GM23338 (cell line): ENCODE measurements at regions not wholly inside any gene's neighbourhood (a gene's known extent, or its start where the extent isn't known, plus 50 kb on each side); places are given as distances from the start of the nearest gene placed in this dataset.

Source experiments
- CREB1 ChIP-seq: fragments of 250-450 bp; sonication (Bioruptor Pico); IDR thresholded peaks from 2 replicates; pipeline ENCODE4 v1.5.0; 2020; ENCODE audit warnings: low read depth, mild to moderate bottlenecking, moderate library complexity
- CTCF ChIP-seq, 2 experiments: fragments of 200-600 bp in 1 of 2; sonication (generic) in 1 of 2; conservative IDR thresholded peaks; 2 replicates each; pipeline versions ENCODE4 v1.5.1 to v1.6.1; 2016 to 2017; ENCODE audit warnings: antibody characterized with exemption in 2 of 2, low read depth in 2 of 2, mild to moderate bottlenecking in 2 of 2, moderate library complexity in 1 of 2
- ETS1 ChIP-seq: IDR thresholded peaks from 2 replicates; pipeline ENCODE4 v1.6.1; 2016; ENCODE audit warnings: antibody characterized with exemption
- EZH2 ChIP-seq: fragments of 200-600 bp; sonication (generic); IDR thresholded peaks from one replicate; pipeline ENCODE4 v1.8.0; 2017; ENCODE audit warnings: antibody characterized with exemption, mild to moderate bottlenecking, low read depth; ENCODE audit not compliant: unreplicated experiment
- EZH2phosphoT487 ChIP-seq: fragments of 200-600 bp; sonication (generic); IDR thresholded peaks from one replicate; pipeline ENCODE4 v1.8.1; 2018; ENCODE audit warnings: antibody characterized with exemption; ENCODE audit not compliant: unreplicated experiment
- JUNB ChIP-seq: IDR thresholded peaks from one replicate; pipeline ENCODE4 v1.6.1; 2016; ENCODE audit warnings: antibody characterized with exemption; ENCODE audit not compliant: unreplicated experiment
- NANOG ChIP-seq: IDR thresholded peaks from 2 replicates; pipeline ENCODE4 v1.6.1; 2016; ENCODE audit warnings: antibody characterized with exemption, borderline replicate concordance
- POLR2AphosphoS5 ChIP-seq: IDR thresholded peaks from 2 replicates; pipeline ENCODE4 v1.6.1; 2016; ENCODE audit warnings: antibody characterized with exemption, low read depth
- REST ChIP-seq: IDR thresholded peaks from one replicate; pipeline ENCODE4 v1.6.1; 2018; ENCODE audit warnings: antibody characterized with exemption; ENCODE audit not compliant: unreplicated experiment
- ZNF331 ChIP-seq: fragments of 250-450 bp; sonication (Bioruptor Pico); IDR thresholded peaks from 2 replicates; pipeline ENCODE4 v1.5.0; 2020; ENCODE audit warnings: low read depth, mild to moderate bottlenecking, moderate library complexity

GRCh38 chr5:155343468-155343867 is 329.9 kb downstream of the KIF4B start:
- TF ChIP-seq CTCF (conservative IDR thresholded peaks at IDR 0.05; ENCODE audit: low read depth in 2 of 2) (no peak), EZH2 (no peak), REST (no peak), JUNB (no peak), POLR2AphosphoS5 (no peak), NANOG (no peak), ETS1 (no peak), EZH2phosphoT487 (no peak), CREB1 (CRISPR knock-in tag) (no peak), ZNF331 (CRISPR knock-in tag) (no peak)
